OCI-LY1 (cell line): ENCODE measurements at regions not wholly inside any gene's neighbourhood (a gene's known extent, or its start where the extent isn't known, plus 50 kb on each side); places are given as distances from the start of the nearest gene placed in this dataset.

Source experiments
- H2AFZ ChIP-seq: fragments of 200-600 bp; sonication (generic), shearing (Covaris generic); 2 replicates; pipeline ENCODE4 v1.6.0; 2014; ENCODE audit warnings: antibody characterized with exemption, mild to moderate bottlenecking, low read length
- H3F3A ChIP-seq: fragments of 200-600 bp; sonication (generic), shearing (Covaris generic); 2 replicates; pipeline ENCODE4 v1.6.0; 2014; ENCODE audit warnings: mild to moderate bottlenecking, antibody characterized with exemption, low read length, moderate library complexity; ENCODE audit not compliant: insufficient read depth
- H3K27ac ChIP-seq: fragments of 200-600 bp; sonication (generic); 2 replicates; pipeline ENCODE4 v1.5.1; 2014; ENCODE audit warnings: low read length, mixed run types, mild to moderate bottlenecking, low read depth; ENCODE audit not compliant: poor library complexity, severe bottlenecking
- H3K27me3 ChIP-seq: fragments of 200-600 bp; sonication (generic); 2 replicates; pipeline ENCODE4 v1.6.0; 2014; ENCODE audit warnings: antibody characterized with exemption, mild to moderate bottlenecking, low read length, moderate library complexity; ENCODE audit not compliant: insufficient read depth
- H3K36me3 ChIP-seq: fragments of 200-600 bp; sonication (generic); 2 replicates; pipeline ENCODE4 v1.6.1; 2014; ENCODE audit warnings: mild to moderate bottlenecking, antibody characterized with exemption, low read length, moderate library complexity, mixed read lengths; ENCODE audit not compliant: insufficient read depth
- H3K4me1 ChIP-seq: fragments of 200-600 bp; sonication (generic); 2 replicates; pipeline ENCODE4 v1.5.1; 2014; ENCODE audit warnings: mild to moderate bottlenecking, low read length, moderate library complexity; ENCODE audit not compliant: insufficient read depth, severe bottlenecking
- H3K4me2 ChIP-seq: fragments of 200-600 bp; sonication (generic), shearing (Covaris generic); 2 replicates; pipeline ENCODE4 v1.6.1; 2014; ENCODE audit warnings: low read length
- H3K4me3 ChIP-seq: fragments of 200-600 bp; sonication (generic); 2 replicates; pipeline ENCODE4 v1.5.1; 2014; ENCODE audit warnings: low read length, low read depth, mild to moderate bottlenecking, mixed read lengths; ENCODE audit not compliant: poor library complexity, severe bottlenecking
- H3K79me2 ChIP-seq: fragments of 200-600 bp; shearing (Covaris generic); 2 replicates; pipeline ENCODE4 v1.6.1; 2016; ENCODE audit warnings: mixed run types, low read length, mixed read lengths; ENCODE audit not compliant: insufficient read depth
- H3K9ac ChIP-seq: fragments of 200-600 bp; sonication (generic), shearing (Covaris generic); 2 replicates; pipeline ENCODE4 v1.6.1; 2014; ENCODE audit warnings: mild to moderate bottlenecking, low read length, mixed read lengths
- H3K9me2 ChIP-seq: fragments of 200-600 bp; sonication (generic), shearing (Covaris generic); 2 replicates; pipeline ENCODE4 v1.6.1; 2014; ENCODE audit warnings: low read depth, mild to moderate bottlenecking, low read length, mixed read lengths
- H3K9me3 ChIP-seq: fragments of 200-600 bp; shearing (Covaris generic); 2 replicates; pipeline ENCODE4 v1.6.1; 2014; ENCODE audit warnings: low read length, mixed read lengths
- H4K20me1 ChIP-seq: fragments of 200-600 bp; sonication (generic), shearing (Covaris generic); 2 replicates; pipeline ENCODE4 v1.6.0; 2016; ENCODE audit warnings: mild to moderate bottlenecking, low read length; ENCODE audit not compliant: insufficient read depth
- CTCF ChIP-seq: fragments of 200-600 bp; sonication (generic), shearing (Covaris generic); IDR thresholded peaks from 2 replicates; pipeline ENCODE4 v1.5.1; 2017; ENCODE audit warnings: mild to moderate bottlenecking, antibody characterized with exemption, low read length, moderate library complexity, mixed read lengths
- EZH2 ChIP-seq: fragments of 200-600 bp; sonication (generic), shearing (Covaris generic); IDR thresholded peaks from 2 replicates; pipeline ENCODE4 v1.8.0; 2017; ENCODE audit warnings: borderline replicate concordance, mixed run types, mild to moderate bottlenecking, antibody characterized with exemption, low read length, moderate library complexity, mixed read lengths

- no peaks in the 10 kb centered on the region for H3K27me3 ChIP-seq
- H3F3A ChIP-seq: no peaks in the 10 kb centered on the region
- H3K4me2 ChIP-seq: no peak overlapping the region
- H3K9me3 ChIP-seq: no peaks in the 10 kb centered on the region
- H4K20me1 ChIP-seq: no peaks in the 10 kb centered on the region
- no peaks in the 10 kb centered on the region for H3K9me2 ChIP-seq
- no peak overlapping the region for H3K9ac ChIP-seq
- TF ChIP-seq EZH2 (no peak), CTCF (no peak)
- no peak overlapping the region for H2AFZ ChIP-seq
- no peaks in the 10 kb centered on the region for H3K79me2 ChIP-seq
- no peaks in the 10 kb centered on the region for H3K36me3 ChIP-seq
- H3K4me3 ChIP-seq: no peak overlapping the region
- H3K27ac ChIP-seq: no peak overlapping the region
- no peaks in the 10 kb centered on the region for H3K4me1 ChIP-seq
These were observed 432.3 kb downstream of the TMEM114 start for GRCh38 chr16:8158051-8158450.

DNA sequence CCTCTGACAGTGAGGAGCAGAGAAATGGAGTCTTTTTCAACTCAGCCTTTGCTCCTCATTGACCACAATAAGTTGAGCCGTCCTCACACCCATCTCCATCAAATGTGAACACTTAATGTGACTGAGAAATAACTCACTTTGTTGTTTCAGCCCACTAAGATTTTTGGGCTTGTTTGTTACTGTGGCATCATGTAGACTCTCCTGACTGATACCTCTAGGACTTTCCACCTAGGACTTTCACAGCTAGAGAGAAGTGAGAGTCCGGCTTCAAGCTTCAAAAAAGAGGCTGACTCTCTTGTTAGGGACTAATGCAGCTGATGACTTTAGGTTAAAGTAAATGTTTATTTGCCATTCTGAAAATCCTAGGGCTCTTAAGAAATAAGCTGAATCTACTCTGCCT is 435.0 kb downstream of the TMEM114 start:
- Histone ChIP-seq H3K9me3 (no peaks in the 10 kb centered on the region), H3K9ac (no peak overlapping the region), H3K79me2 (no peaks in the 10 kb centered on the region), H3F3A (no peaks in the 10 kb centered on the region), H3K4me2 (no peak overlapping the region), H3K9me2 (no peaks in the 10 kb centered on the region), H2AFZ (no peak overlapping the region), H3K4me3 (no peak overlapping the region), H4K20me1 (no peaks in the 10 kb centered on the region), H3K27ac (no peak overlapping the region), H3K4me1 (no peaks in the 10 kb centered on the region), H3K36me3 (no peaks in the 10 kb centered on the region), H3K27me3 (no peaks in the 10 kb centered on the region)
- TF ChIP-seq EZH2 (no peak), CTCF (no peak)

DNA sequence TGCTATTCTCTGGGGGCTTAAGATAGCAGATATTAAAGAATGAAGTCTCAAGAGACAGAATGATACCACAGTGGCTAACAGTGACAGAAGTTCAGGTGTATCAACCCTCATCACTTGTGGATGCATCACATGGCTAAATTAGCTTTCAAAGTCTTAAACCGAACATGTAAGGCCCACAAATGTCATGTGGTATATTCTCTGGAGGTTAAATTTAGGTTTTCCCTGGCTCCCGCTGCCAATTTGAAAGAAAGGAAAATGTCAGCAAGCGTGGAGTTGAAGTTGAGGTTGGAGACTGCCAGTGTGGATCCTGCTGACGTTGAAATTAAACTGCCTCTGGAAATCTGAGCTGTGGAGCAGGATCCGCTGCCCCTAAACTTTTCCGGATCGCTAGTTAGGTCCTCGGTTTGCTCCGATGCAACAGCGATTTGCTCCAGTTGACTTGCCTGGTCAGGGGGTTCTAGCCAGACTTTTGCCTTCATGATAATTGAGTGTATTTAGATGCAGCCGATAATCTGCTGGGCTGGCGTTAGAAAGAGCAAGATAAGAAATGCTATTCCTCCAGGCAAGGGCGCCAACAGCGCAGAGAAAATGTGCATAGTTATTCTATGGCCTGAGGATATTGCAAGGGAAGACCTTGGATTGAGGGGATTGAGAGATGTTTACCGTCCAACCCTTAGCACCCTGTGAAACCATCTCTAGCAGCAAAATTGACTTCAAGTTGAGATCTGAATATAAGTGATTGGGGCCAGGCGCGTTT is 443.9 kb downstream of the TMEM114 start:
- Histone ChIP-seq H2AFZ (no peak overlapping the region), H3F3A (no peaks in the 10 kb centered on the region), H3K9me3 (no peaks in the 10 kb centered on the region), H3K4me1 (no peaks in the 10 kb centered on the region), H3K9ac (no peak overlapping the region), H3K4me2 (no peak overlapping the region), H4K20me1 (no peaks in the 10 kb centered on the region), H3K9me2 (no peaks in the 10 kb centered on the region), H3K4me3 (no peak overlapping the region), H3K27me3 (no peaks in the 10 kb centered on the region), H3K79me2 (no peaks in the 10 kb centered on the region), H3K27ac (no peak overlapping the region), H3K36me3 (no peaks in the 10 kb centered on the region)
- TF ChIP-seq CTCF (no peak), EZH2 (no peak)
